Spleen (tissue), 11 donors: ENCODE measurements at regions not wholly inside any gene's neighbourhood (a gene's known extent, or its start where the extent isn't known, plus 50 kb on each side); places are given as distances from the start of the nearest gene placed in this dataset.

Experiments used
- DNase-seq: peaks from one replicate; pipeline ENCODE4 v3.0.0-alpha.2; 2020
- H3K27ac ChIP-seq, 8 donors: fragments of 200-600 bp; sonication (generic) in 7 of 8; 1 replicate in 4 of 8; 2 replicates in 4 of 8; pipeline versions ENCODE4 v1.5.0 to v1.8.0; 2016 to 2021; ENCODE audit warnings: inconsistent platforms in 4 of 8, mild to moderate bottlenecking in 4 of 8, moderate library complexity in 1 of 8
- H3K27me3 ChIP-seq, 7 donors: fragments of 200-600 bp; sonication (generic) in 6 of 7; replicated peaks in 1 of 7; 1 replicate in 4 of 7; 2 replicates in 3 of 7; pipeline versions ENCODE4 v1.5.0 to v1.8.0; 2016 to 2021; ENCODE audit warnings: inconsistent platforms in 3 of 7, mild to moderate bottlenecking in 1 of 7
- H3K36me3 ChIP-seq, 6 donors: fragments of 200-600 bp; sonication (generic) in 5 of 6; 1 replicate in 4 of 6; 2 replicates in 2 of 6; pipeline versions ENCODE4 v1.5.0 to v1.8.0; 2016 to 2021; ENCODE audit warnings: inconsistent platforms in 2 of 6
- H3K4me1 ChIP-seq, 6 donors: fragments of 200-600 bp; sonication (generic) in 5 of 6; 1 replicate in 3 of 6; 2 replicates in 3 of 6; pipeline versions ENCODE4 v1.5.0 to v1.8.0; 2016 to 2021; ENCODE audit warnings: inconsistent platforms in 3 of 6
- H3K4me3 ChIP-seq, 8 donors: fragments of 200-600 bp; sonication (generic) in 7 of 8; 1 replicate in 4 of 8; 2 replicates in 4 of 8; pipeline versions ENCODE4 v1.5.0 to v1.8.0; 2016 to 2021; ENCODE audit warnings: inconsistent platforms in 4 of 8, mild to moderate bottlenecking in 4 of 8, moderate library complexity in 2 of 8
- H3K9me3 ChIP-seq, 8 donors: fragments of 200-600 bp; sonication (generic) in 7 of 8; 1 replicate in 4 of 8; 2 replicates in 4 of 8; pipeline versions ENCODE4 v1.5.0 to v1.8.0; 2016 to 2021; ENCODE audit warnings: inconsistent platforms in 4 of 8
- CTCF ChIP-seq, 11 experiments: fragments of 200-600 bp in 7 of 11; fragments of 450-650 bp in 4 of 11; sonication (generic) in 4 of 11; IDR thresholded peaks in 8 of 11; conservative IDR thresholded peaks in 3 of 11; 1 replicate in 7 of 11; 2 replicates in 4 of 11; pipeline versions ENCODE4 v1.4.0 to v1.8.0; 2016 to 2021; ENCODE audit warnings: antibody characterized with exemption in 11 of 11, inconsistent platforms in 4 of 11, mild to moderate bottlenecking in 1 of 11
- POLR2A ChIP-seq, 3 donors: fragments of 450-650 bp; IDR thresholded peaks; one replicate each; pipeline ENCODE4 v1.5.1; 2017; ENCODE audit warnings: antibody characterized with exemption in 3 of 3, mild to moderate bottlenecking in 1 of 3
- POLR2AphosphoS5 ChIP-seq, 3 donors: sonication (generic); formaldehyde crosslinking; IDR thresholded peaks; one replicate each; pipeline ENCODE4 v1.5.1; 2017; ENCODE audit warnings: antibody characterized with exemption in 3 of 3
- WGBS, 5 donors: extraction: QIAGEN DNeasy Blood & Tissue Kit in 3 of 5; methylation state at CpG; one replicate each; pipeline versions ENCODE4 v1.1.5 to v1.1.7; 2013 to 2018; 5-methylcytosine and 5-hydroxymethylcytosine counted together
- intact Hi-C: fragments of 100-400 bp; cut with DNase I; formaldehyde crosslinking; loops from one replicate; pipeline ENCODE4 v1.15.0; 2023; ENCODE audit warnings: low total_unique reads
- donor health status: healthy with polysubstance abuse.
- donor health status: DM: no; HTN: no; CAD: no; lungs with moderate emphysema.
- donor health status: DM: no; HTN: no; CAD: no.
- donor health status: Bipolar disorder and iron deficiency.
- donor health status: healthy.
- donor health status: DM: no; HTN: no; CAD: no.
- donor health status: DM: yes; HTN: yes; CAD: no.

DNA sequence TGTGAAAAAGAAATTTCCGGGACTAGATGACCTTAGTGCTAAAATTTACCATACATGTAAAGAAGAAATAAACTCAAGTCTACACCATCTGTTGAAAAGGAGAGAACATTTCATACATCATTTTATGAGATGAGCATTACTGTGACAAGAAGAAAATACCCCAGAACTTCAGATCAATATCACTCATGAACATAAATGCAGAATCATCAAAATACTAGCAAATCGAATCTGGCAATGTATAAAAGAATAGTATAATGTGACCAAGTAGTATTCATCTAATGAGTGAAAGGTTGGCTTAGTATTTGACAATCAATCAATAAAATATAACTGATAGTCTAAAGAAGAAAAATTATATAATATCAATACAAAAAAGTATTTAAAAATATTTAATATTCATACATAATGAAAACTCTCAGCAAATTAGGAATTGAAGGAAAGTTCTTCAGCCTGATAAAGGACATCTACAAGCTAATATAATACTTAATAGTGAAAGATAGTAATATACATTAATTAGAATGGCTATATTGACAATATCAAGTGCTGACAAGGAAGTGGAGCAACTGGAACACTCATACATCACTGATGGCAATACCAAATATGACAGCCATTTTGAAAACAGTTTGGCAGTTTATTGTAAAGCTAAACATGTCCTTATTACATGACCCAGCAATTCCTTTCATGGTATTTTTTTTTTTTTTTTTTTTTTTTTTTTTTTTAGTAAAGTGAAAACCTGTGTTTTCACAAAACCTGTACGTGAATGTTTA is 231.4 kb upstream of the ZEB2 start:
- TF ChIP-seq POLR2AphosphoS5 (IDR thresholded peaks at IDR 0.05): no peak
- TF ChIP-seq POLR2A (IDR thresholded peaks at IDR 0.05): no peak
- no peak for TF ChIP-seq CTCF (IDR thresholded peaks at IDR 0.05 in 8 of 11, conservative IDR thresholded peaks at IDR 0.05 in 3 of 11)
- intact Hi-C loops: no loop called here
- DNase-seq: no peak
- Histone ChIP-seq H3K36me3 (no peaks in the 10 kb centered on the region), H3K27ac (no peak overlapping the region), H3K27me3 (no peaks in the 10 kb centered on the region), H3K9me3 (peaks cover 0 to 65% (median 53%) of the 10 kb centered on the region in 8 donors), H3K4me3 (no peak overlapping the region), H3K4me1 (no peaks in the 10 kb centered on the region)
- WGBS, 5 donors: 90 to 95% (median 91%) methylated on average over 3 of the region's 3 CpGs

DNA sequence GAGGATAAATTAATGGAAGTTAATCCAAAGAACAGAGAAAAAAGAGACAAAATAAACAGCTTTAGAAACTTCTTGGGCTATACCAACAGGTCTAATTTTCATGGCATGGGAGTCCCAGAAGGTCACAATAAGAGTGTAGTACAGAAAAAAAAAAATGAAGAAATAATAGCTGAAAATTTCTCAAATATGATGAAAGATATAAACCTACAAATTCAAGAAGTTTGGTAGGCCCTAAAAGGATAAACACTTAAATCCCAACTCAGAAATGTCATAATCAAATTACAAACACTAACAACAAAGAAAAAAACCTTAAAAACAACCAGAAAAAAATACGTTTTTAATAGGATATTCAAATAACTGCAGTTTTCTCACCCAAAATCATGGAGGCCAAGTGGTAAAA is 229.3 kb upstream of the ZEB2 start:
- WGBS, 5 donors: 67 to 81% (median 75%) methylated on average over 1 of the region's 1 CpG
- intact Hi-C loops: no loop called here
- TF ChIP-seq POLR2A (IDR thresholded peaks at IDR 0.05) (no peak), CTCF (IDR thresholded peaks at IDR 0.05 in 8 of 11, conservative IDR thresholded peaks at IDR 0.05 in 3 of 11) (no peak), POLR2AphosphoS5 (IDR thresholded peaks at IDR 0.05) (no peak)
- Histone ChIP-seq H3K4me1 (no peaks in the 10 kb centered on the region), H3K9me3 (peaks cover 0 to 66% (median 58%) of the 10 kb centered on the region in 8 donors), H3K4me3 (no peak overlapping the region), H3K36me3 (no peaks in the 10 kb centered on the region), H3K27me3 (no peaks in the 10 kb centered on the region), H3K27ac (no peak overlapping the region)
- DNase-seq: no peak

DNA sequence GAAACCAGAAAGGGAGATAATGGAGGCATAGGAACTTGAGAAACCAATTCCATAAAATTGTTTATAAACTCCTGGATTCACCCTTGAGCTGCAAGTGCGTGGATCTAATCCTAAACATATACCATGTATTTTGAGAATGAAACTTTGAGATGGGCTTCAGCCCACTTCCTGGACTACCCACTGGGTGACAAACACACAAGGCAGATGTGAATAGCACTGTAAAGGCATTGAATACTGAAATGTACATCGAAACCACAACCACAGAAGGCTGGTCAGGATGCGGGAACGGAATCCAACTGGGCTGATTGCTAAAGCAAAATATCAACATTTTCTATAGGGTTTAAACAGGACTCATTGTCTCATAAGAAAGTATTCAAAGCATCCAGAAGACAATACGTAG is 228.5 kb upstream of the ZEB2 start:
- WGBS, 5 donors: 73 to 98% (median 75%) methylated on average over 5 of the region's 5 CpGs

More for the DNA sequence above, 228.5 kb upstream of the ZEB2 start:
- H3K36me3 ChIP-seq: no peaks in the 10 kb centered on the region
- no peak overlapping the region for H3K4me3 ChIP-seq
- intact Hi-C loops: no loop called here
- H3K27me3 ChIP-seq: no peaks in the 10 kb centered on the region
- no peak for TF ChIP-seq CTCF (IDR thresholded peaks at IDR 0.05 in 8 of 11, conservative IDR thresholded peaks at IDR 0.05 in 3 of 11)
- no peak for TF ChIP-seq POLR2AphosphoS5 (IDR thresholded peaks at IDR 0.05)
- TF ChIP-seq POLR2A (IDR thresholded peaks at IDR 0.05): no peak
- H3K4me1 ChIP-seq: no peaks in the 10 kb centered on the region
- H3K9me3 ChIP-seq: peaks cover 0 to 66% (median 58%) of the 10 kb centered on the region in 8 donors
- DNase-seq: no peak
- no peak overlapping the region for H3K27ac ChIP-seq
